GM21717 (cell line): ENCODE measurements at regions not wholly inside any gene's neighbourhood (a gene's known extent, or its start where the extent isn't known, plus 50 kb on each side); places are given as distances from the start of the nearest gene placed in this dataset.
"Not testable (repeated sequence)": the region's sequence is repeated elsewhere in the genome, so short reads cannot be mapped to it uniquely, and the experiment has no call there.

Experiments used
- ATAC-seq: cut with Tn5 transposase; IDR thresholded peaks from one replicate; pipeline ENCODE4 v1.9.1; 2021; ENCODE audit warnings: mild to moderate bottlenecking, moderate library complexity; ENCODE audit not compliant: unreplicated experiment

- not testable (repeated sequence) for ATAC-seq
These were observed 619.8 kb upstream of the IGFBP7 start for GRCh38 chr4:57729775-57730570.

- no peak for ATAC-seq
These were observed 616.0 kb upstream of the IGFBP7 start for GRCh38 chr4:57726154-57726553.

- no peak for ATAC-seq
These were observed 609.3 kb upstream of the IGFBP7 start for GRCh38 chr4:57719456-57719855.

- ATAC-seq, result not testable (repeated sequence)
These were observed 604.1 kb upstream of the IGFBP7 start for GRCh38 chr4:57714313-57714712.

GRCh38 chr4:57710053-57710452 is 599.9 kb upstream of the IGFBP7 start:
- no peak for ATAC-seq

DNA sequence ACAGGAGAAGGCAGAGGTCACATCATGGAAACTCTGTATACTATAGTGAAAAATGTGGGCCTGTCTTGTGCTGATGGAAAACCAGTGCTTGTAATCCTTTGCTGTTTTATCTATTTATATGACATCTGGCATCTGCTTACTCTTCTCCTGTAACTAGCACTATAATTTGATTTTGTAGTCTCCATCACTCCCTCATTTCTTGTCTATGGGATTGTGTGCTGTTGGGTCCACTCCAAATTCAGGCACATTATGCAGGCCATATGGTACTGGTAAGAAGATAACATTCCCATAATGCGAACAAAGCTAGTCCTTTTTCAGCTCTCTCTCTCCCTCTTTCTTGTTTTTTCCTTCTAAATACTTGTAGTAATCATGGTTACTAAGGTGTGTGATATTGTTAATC is 581.2 kb upstream of the IGFBP7 start:
- ATAC-seq, result no peak

GRCh38 chr4:57689693-57690205 is 579.6 kb upstream of the IGFBP7 start:
- ATAC-seq, result no peak

DNA sequence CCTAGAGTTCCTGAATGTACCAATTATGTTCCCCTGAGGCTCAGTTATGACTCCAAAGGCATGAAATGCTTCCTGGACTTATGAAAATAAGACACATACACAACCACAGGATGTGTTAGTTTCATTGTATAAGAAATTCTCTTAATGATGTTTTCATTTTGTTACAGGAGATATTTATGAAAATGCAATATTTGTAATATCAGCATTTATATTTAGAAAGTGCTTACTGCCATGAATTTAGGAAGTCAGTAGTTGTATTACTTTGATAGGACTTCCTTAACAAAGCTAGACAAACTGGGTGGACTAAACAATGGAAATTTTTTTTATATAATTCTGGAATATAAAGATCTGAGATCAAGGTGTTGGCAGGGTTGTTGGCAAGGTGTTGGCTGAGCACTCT is 572.1 kb upstream of the IGFBP7 start:
- ATAC-seq, result no peak

DNA sequence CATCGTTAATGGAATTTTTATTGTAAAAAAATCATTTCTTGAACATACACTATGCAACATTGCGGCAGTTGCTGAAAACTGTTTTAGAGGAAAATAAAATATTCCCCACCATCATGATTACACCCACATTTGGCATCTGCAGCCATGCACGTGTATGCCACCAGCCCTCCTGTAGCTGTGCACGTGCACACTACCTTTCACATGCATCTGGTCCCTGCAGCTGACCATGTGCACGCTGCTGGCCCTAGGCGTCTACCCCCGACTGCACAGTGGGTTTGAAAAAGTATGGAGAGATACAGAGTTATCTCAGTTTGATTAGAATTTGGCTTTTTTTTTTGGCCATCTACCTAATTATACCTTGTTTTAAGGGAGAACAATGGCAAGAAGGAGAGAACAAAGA is 569.8 kb upstream of the IGFBP7 start:
- ATAC-seq, result no peak

- no peak for ATAC-seq
These were observed 566.2 kb upstream of the IGFBP7 start for GRCh38 chr4:57676394-57676793.

DNA sequence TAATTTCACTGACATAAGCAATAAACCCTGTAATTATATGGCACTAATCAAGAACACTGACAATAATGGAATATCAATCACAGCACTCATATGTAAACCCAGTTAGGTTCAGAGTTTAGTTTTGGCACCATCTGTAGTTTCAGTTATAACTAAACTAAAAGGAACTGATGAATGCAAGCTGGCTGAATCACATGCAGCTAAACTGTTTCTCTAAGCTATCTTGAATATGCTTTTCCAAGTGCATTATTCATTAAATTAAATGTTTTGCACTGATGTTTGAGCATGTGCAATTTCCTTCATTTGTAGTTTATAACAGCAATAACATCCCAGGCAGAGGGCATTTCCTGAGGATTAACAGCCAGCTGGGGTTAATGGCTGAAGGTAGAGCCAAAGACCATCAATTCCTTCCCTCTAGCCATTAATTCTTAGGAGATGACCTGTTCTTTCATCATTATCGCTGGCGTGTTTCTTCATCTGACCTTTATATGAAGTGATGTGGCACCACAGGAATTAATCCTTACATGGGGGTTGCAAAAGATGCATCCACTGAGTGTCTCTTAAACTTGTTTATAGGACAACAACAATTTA is 562.8 kb upstream of the IGFBP7 start:
- ATAC-seq, result no peak

GRCh38 chr4:57668621-57669020 is 558.4 kb upstream of the IGFBP7 start:
- ATAC-seq, result no peak

DNA sequence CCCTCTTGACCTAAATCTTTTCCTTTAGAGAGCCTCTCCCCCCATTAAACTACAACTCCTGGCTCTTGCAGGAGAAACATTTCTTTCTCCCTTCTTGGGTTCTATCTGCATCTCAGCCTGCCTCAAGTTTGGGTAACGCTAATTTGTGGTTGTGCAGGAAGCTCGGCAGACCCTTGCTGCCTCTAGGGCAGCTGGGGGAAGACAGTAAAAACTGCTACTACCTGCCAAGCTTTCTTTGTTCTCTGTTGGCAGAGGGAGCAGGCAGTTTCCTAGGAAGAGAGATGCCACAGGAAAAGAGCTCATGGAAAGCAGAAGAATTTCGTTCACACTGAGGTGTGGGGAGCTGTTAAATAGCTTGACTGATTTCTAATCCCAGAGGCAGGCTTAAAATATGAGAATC is 555.6 kb upstream of the IGFBP7 start:
- ATAC-seq, result no peak

DNA sequence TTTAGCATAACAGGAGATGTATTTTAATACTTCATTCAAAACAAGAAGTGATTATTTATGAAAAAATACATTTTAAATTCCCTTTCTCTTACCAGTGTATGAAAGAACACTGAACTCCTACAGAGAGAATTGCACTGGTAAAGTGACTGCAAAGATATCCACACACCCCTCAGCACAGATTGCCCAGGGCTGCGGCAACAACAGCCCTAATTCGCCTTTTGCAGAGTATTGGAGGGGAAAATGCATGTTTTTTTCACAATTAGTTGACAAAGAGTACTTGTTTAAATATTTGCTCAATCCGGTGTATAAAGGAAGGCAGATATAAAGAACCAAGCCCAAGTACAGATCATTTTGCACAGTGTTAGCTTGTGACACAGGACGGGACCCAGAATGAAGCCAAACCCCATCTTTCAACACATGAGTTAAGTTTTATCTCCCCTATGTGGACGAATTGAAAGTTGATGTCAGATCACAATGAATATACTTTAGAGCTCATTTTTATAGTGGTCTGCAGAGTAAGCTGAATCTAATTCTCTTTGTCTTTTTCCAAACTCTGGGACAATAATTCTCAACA is 551.4 kb upstream of the IGFBP7 start:
- no peak for ATAC-seq

DNA sequence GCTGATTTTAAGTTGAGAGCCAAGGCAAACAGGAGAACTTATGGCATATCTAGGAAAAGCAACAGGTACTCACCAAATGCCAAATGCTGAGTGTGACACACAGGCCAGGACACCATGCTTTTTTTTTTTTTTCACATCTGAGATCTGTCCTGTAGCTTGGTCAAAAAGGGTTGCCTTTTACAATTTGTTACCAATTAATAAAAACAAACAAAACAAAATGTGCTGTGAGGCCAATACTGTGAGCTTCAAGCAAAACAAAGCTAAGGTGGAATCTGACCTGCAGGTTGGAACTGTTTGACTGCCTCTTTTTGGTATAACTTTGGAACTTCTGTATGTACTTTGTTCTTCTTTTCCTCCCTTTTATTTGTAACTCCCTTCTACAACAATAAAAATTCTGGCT is 548.5 kb upstream of the IGFBP7 start:
- no peak for ATAC-seq

- no peak for ATAC-seq
These were observed 548.0 kb upstream of the IGFBP7 start for GRCh38 chr4:57658188-57658587.

- ATAC-seq, result no peak
These were observed 545.2 kb upstream of the IGFBP7 start for GRCh38 chr4:57655342-57655741.

DNA sequence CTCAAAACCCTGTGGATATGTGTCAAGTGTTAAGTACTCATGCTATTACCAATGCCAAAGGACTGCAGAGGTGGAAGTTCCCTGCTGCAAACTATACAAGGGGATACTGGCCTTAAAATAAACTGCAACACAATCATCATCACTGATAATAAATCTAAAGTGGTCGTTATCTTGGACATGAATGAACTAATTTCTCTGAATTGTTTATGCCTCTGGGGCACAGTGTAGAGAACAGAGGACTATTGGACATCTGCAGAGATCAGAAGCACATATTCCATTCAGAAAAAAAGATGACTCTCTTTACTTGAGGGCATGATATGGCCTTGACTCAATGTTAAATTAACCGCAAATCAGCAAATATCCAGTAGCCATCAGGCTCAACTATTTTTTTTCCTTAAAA is 542.6 kb upstream of the IGFBP7 start:
- no peak for ATAC-seq

GRCh38 chr4:57640391-57641100 is 530.4 kb upstream of the IGFBP7 start:
- ATAC-seq, result no peak

DNA sequence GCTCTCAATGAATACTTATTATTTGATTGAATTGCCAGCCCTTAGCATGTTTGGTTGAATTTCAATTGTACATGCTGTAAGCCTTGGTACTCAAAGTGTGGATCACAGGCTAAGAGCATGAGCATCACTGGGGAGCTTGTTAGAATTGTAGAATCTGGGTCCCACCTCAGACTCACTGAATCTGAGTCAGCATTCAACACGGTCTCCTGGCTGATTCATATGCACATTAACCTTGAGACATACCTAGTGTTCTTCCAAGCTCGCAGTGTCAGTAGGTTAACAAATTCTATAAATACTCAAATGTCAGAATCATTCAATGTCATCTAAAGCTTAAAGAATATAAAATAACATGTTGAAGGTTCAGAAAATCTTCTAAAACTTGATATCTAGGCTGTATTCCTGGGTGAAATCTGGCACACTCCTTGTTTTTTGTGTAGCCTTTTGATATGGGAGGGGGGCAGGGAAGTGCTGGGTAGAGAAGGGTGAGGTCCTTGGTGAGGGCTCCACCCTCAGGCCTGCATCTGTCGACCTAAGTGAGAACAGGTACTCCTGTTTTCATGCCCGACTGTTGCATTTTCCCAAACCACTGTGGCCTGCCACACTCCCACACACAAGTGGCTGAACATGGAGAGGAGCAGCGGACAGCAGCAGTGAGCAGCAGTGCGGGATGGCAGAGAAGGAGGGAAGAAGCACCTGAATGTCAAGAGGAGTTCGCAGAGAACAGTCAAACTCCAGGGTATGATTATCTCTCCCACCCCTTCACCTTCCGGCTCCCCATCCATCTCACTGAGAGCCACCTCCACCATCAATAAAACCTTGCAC is 529.6 kb upstream of the IGFBP7 start:
- no peak for ATAC-seq

DNA sequence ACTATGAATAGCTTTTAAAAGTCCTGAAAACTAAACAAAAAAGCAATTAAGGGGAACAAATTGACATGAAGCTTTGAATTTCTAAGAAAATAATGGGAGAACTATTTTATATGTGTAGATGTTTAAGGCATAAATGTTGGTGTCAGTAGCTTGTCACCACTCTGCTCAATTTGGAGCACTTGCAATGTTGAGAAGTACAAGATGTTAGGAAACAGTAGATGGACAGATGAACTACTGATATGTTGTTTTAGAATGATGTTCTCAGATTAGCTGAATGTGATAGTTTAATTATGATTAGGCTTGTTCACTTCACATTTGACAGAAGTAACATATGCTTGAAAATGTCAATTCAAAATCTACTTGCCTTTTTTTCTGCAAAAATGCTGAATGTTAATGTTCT is 525.7 kb upstream of the IGFBP7 start:
- ATAC-seq, result no peak
